Tibial artery (tissue), 4 donors: ENCODE measurements at regions not wholly inside any gene's neighbourhood (a gene's known extent, or its start where the extent isn't known, plus 50 kb on each side); places are given as distances from the start of the nearest gene placed in this dataset.

Source experiments
- DNase-seq, 2 donors: peaks; one replicate each; pipeline ENCODE4 v3.0.0-alpha.2; 2019
- H3K27ac ChIP-seq, 2 donors: fragments of 200-600 bp; sonication (generic) in 1 of 2; 1 replicate in 1 of 2; 2 replicates in 1 of 2; pipeline ENCODE4 v1.5.1; 2018 to 2019; ENCODE audit warnings: mild to moderate bottlenecking in 1 of 2
- H3K27me3 ChIP-seq, 2 donors: fragments of 200-600 bp; sonication (generic) in 1 of 2; one replicate each; pipeline versions ENCODE4 v1.5.1 to v1.6.0; 2016 to 2019
- H3K36me3 ChIP-seq, 3 donors: fragments of 200-600 bp; sonication (generic) in 2 of 3; one replicate each; pipeline ENCODE4 v1.5.1; 2016 to 2019; ENCODE audit warnings: mild to moderate bottlenecking in 2 of 3
- H3K4me1 ChIP-seq, 4 donors: fragments of 200-600 bp; sonication (generic) in 2 of 4; 1 replicate in 3 of 4; 2 replicates in 1 of 4; pipeline ENCODE4 v1.5.1; 2016 to 2019
- H3K4me3 ChIP-seq, 2 donors: fragments of 200-600 bp; sonication (generic) in 1 of 2; 1 replicate in 1 of 2; 2 replicates in 1 of 2; pipeline ENCODE4 v1.5.1; 2018 to 2019; ENCODE audit warnings: mild to moderate bottlenecking in 2 of 2
- H3K9me3 ChIP-seq, 3 donors: fragments of 200-600 bp; sonication (generic) in 1 of 3; one replicate each; pipeline ENCODE4 v1.5.1; 2016 to 2019
- CTCF ChIP-seq, 2 experiments: fragments of 200-600 bp in 1 of 2; fragments of 450-650 bp in 1 of 2; IDR thresholded peaks; one replicate each; pipeline ENCODE4 v1.5.1; 2017 to 2019; ENCODE audit warnings: antibody characterized with exemption in 2 of 2, mild to moderate bottlenecking in 1 of 2, moderate library complexity in 1 of 2
- intact Hi-C: fragments of 100-400 bp; cut with DNase I; formaldehyde crosslinking; loops from one replicate; pipeline ENCODE4 v1.15.0; 2023; ENCODE audit warnings: low total_unique reads

DNA sequence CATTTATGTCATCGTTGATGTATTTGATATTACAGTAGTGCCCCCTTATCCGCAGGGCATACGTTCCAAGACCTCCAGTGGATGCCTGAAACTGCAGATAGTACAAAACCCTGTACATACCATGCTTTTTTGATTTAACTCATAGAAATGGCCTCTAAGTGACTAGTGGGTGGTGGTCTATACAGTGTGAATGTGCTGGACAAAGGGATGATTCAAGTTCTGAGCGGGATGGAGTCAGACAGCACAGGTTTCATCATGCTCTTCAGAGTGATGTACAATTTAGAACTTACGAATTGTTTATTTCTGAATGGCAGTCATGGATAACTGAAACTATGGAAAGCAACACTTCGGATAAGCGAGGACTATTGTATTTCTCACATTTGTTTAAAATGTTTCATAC is 473.1 kb upstream of the FANCL start:
- Histone ChIP-seq H3K27ac (no peak overlapping the region), H3K4me1 (no peaks in the 10 kb centered on the region), H3K27me3 (no peaks in the 10 kb centered on the region), H3K4me3 (no peak overlapping the region), H3K9me3 (no peaks in the 10 kb centered on the region), H3K36me3 (no peaks in the 10 kb centered on the region)
- TF ChIP-seq CTCF (IDR thresholded peaks at IDR 0.05): no peak
- intact Hi-C loops: no loop called here
- no peak for DNase-seq

- Histone ChIP-seq H3K27ac (no peak overlapping the region), H3K4me1 (no peaks in the 10 kb centered on the region), H3K27me3 (no peaks in the 10 kb centered on the region), H3K9me3 (no peaks in the 10 kb centered on the region), H3K36me3 (no peaks in the 10 kb centered on the region), H3K4me3 (no peak overlapping the region)
- intact Hi-C loops: no loop called here
- no peak for DNase-seq
- no peak for TF ChIP-seq CTCF (IDR thresholded peaks at IDR 0.05)
Measured at GRCh38 chr2:58710795-58711279, 469.7 kb upstream of the FANCL start.

GRCh38 chr2:58709687-58710354 is 468.7 kb upstream of the FANCL start:
- Histone ChIP-seq H3K4me1 (no peaks in the 10 kb centered on the region), H3K4me3 (no peak overlapping the region), H3K27me3 (no peaks in the 10 kb centered on the region), H3K9me3 (no peaks in the 10 kb centered on the region), H3K36me3 (no peaks in the 10 kb centered on the region), H3K27ac (no peak overlapping the region)
- no peak for TF ChIP-seq CTCF (IDR thresholded peaks at IDR 0.05)
- intact Hi-C loops: no loop called here
- no peak for DNase-seq

- no peaks in the 10 kb centered on the region for H3K36me3 ChIP-seq
- H3K9me3 ChIP-seq: no peaks in the 10 kb centered on the region
- intact Hi-C loops: no loop called here
- no peak overlapping the region for H3K27ac ChIP-seq
- no peak for TF ChIP-seq CTCF (IDR thresholded peaks at IDR 0.05)
- H3K4me3 ChIP-seq: no peak overlapping the region
- DNase-seq: no peak
- no peaks in the 10 kb centered on the region for H3K4me1 ChIP-seq
- H3K27me3 ChIP-seq: no peaks in the 10 kb centered on the region
Measured at GRCh38 chr2:58709274-58709673, 468.1 kb upstream of the FANCL start.

GRCh38 chr2:58708565-58708964 is 467.4 kb upstream of the FANCL start:
- H3K27me3 ChIP-seq: no peaks in the 10 kb centered on the region
- no peaks in the 10 kb centered on the region for H3K4me1 ChIP-seq
- TF ChIP-seq CTCF (IDR thresholded peaks at IDR 0.05): no peak
- H3K36me3 ChIP-seq: no peaks in the 10 kb centered on the region
- H3K27ac ChIP-seq: no peak overlapping the region
- intact Hi-C loops: no loop called here
- DNase-seq: no peak
- no peaks in the 10 kb centered on the region for H3K9me3 ChIP-seq
- no peak overlapping the region for H3K4me3 ChIP-seq
